ENCODE measurements at regions not wholly inside any gene's neighbourhood (a gene's known extent, or its start where the extent isn't known, plus 50 kb on each side); places are given as distances from the start of the nearest gene placed in this dataset.

DNA sequence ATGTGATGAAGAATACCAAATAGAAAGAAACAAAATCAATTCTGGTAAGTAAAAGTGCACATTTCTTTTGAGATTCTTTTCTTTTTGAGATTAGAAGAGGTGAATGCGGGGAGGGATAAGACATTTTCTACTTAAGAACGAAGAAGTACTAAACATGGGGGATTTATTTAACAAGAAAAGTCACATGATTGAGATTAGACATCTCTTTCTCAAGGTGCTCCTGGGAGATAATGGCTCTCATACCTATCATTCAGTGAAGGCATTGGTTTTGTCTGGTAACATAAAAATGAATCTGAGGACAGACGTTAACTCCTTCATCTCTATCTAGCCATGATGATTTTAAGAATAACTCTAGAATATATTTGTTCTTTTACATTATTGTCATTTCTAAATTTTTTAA is 147.9 kb upstream of the SAMSN1 start:
- H3K4me3 ChIP-seq (ENCODE audit: low read depth, low read length), result no peak overlapping the region
- no peak for DNase-seq (ENCODE audit: low read depth)
- TF ChIP-seq, protein P1, sequence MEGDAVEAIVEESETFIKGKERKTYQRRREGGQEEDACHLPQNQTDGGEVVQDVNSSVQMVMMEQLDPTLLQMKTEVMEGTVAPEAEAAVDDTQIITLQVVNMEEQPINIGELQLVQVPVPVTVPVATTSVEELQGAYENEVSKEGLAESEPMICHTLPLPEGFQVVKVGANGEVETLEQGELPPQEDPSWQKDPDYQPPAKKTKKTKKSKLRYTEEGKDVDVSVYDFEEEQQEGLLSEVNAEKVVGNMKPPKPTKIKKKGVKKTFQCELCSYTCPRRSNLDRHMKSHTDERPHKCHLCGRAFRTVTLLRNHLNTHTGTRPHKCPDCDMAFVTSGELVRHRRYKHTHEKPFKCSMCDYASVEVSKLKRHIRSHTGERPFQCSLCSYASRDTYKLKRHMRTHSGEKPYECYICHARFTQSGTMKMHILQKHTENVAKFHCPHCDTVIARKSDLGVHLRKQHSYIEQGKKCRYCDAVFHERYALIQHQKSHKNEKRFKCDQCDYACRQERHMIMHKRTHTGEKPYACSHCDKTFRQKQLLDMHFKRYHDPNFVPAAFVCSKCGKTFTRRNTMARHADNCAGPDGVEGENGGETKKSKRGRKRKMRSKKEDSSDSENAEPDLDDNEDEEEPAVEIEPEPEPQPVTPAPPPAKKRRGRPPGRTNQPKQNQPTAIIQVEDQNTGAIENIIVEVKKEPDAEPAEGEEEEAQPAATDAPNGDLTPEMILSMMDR (IDR thresholded peaks at IDR 0.05; ENCODE audit: low read depth, low read length, missing control alignments), result no peak

DNA sequence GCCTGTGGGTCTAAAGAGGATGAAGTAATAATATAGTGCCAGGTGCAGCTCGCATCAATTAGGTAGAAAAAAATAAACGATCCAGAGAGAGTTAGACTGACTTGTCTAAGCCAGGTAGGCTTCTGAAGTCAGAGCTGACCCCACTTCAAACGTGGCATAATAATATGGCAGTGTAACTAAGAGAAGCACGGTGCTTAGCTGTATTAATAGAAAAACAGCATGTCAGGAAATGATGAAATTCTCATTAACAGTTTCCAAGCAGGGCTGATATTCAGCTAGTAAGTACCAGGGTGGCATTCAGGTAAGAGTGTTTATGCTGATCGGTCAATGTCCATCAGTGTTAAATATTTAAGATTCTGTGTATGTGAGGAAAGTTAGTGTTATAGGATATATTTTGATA is 145.8 kb upstream of the SAMSN1 start:
- H3K4me3 ChIP-seq (ENCODE audit: low read depth, low read length), result no peak overlapping the region
- no peak for DNase-seq (ENCODE audit: low read depth)
- TF ChIP-seq, protein P1 (IDR thresholded peaks at IDR 0.05; ENCODE audit: low read depth, low read length, missing control alignments), result no peak

DNA sequence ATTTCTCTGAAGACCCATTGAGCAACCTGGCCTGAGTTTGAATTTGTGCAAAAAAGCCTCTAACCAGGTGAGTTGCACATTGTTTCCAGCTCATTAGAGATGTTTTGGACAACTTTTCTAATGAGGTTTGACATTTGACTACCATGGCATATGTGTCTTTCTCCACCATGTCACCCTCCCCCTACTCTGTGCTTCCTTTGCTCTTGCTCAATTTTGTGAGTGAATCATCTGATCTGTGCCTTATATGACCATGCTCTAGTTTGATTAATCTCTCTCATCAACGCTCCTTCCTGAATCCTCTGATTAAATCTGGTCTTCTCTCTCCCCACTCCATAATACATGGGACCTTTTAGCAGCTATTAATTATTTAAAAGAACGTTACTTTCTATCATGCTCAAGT is 144.8 kb upstream of the SAMSN1 start:
- no peak for DNase-seq (ENCODE audit: low read depth)
- TF ChIP-seq, protein P1 (IDR thresholded peaks at IDR 0.05; ENCODE audit: low read depth, low read length, missing control alignments), result no peak
- no peak overlapping the region for H3K4me3 ChIP-seq (ENCODE audit: low read depth, low read length)

DNA sequence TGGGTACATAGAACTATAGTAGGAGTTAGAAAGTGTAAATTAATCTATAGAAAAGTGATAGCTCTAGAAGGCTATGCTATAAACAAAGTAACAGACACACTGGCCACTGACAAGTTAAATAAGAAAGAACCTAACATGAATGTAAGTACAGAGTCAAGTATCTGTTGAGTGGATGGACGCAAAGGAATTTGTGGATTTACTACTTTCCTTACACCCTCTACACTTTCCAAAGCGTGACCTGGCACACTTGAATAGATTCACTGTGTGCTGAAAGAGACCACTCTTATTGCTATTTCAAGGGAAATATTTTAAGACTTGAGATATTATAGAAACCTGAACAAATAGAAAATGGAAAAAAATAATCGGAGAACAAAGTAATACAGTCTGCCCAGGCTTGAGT is 142.8 kb upstream of the SAMSN1 start:
- H3K4me3 ChIP-seq (ENCODE audit: low read depth, low read length), result no peak overlapping the region
- TF ChIP-seq, protein P1 (IDR thresholded peaks at IDR 0.05; ENCODE audit: low read depth, low read length, missing control alignments), result no peak
- no peak for DNase-seq (ENCODE audit: low read depth)

DNA sequence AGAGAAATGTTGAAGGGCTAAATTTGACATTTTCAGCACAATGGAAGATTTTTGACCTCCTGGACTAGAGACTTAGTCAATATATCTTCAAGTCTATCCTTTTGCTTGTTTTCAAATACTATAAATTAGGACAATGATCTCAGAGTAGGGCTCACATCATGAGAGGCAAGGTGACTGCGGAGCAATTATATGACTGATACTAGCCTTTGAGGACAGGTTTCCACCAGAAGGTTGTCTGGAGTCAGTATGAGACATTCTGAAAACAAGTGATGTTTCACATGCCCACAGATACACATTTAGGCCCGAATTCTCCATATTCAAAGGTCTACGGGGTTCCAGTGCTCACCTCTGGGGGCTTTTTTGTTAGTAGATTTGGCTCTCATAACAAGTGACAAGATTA is 142.3 kb upstream of the SAMSN1 start:
- no peak for DNase-seq (ENCODE audit: low read depth)
- TF ChIP-seq, protein P1 (IDR thresholded peaks at IDR 0.05; ENCODE audit: low read depth, low read length, missing control alignments), result peak; percentile 12

DNA sequence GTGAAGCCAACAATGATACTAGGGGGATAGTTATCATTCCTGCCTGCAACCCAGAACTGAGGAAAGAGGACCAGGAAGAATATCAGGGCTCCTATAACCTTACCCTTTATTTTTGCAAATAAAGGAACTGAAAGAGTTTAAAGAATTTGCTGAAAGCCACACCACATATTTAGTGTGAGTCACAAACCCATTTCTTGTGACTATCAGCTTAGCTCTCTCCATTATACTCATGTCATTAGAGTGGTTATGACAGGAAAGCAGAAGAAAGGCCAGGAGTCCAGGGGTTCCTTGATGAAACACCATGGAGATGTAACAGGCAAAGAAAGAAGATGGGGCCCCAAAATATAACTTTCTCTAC is 141.1 kb upstream of the SAMSN1 start:
- H3K4me3 ChIP-seq (ENCODE audit: low read depth, low read length), result no peak overlapping the region
- TF ChIP-seq, protein P1 (IDR thresholded peaks at IDR 0.05; ENCODE audit: low read depth, low read length, missing control alignments), result no peak
- DNase-seq (ENCODE audit: low read depth), result peak; percentile 71

More for the DNA sequence above, 142.3 kb upstream of the SAMSN1 start:
- H3K4me3 ChIP-seq (ENCODE audit: low read depth, low read length), result no peak overlapping the region

DNA sequence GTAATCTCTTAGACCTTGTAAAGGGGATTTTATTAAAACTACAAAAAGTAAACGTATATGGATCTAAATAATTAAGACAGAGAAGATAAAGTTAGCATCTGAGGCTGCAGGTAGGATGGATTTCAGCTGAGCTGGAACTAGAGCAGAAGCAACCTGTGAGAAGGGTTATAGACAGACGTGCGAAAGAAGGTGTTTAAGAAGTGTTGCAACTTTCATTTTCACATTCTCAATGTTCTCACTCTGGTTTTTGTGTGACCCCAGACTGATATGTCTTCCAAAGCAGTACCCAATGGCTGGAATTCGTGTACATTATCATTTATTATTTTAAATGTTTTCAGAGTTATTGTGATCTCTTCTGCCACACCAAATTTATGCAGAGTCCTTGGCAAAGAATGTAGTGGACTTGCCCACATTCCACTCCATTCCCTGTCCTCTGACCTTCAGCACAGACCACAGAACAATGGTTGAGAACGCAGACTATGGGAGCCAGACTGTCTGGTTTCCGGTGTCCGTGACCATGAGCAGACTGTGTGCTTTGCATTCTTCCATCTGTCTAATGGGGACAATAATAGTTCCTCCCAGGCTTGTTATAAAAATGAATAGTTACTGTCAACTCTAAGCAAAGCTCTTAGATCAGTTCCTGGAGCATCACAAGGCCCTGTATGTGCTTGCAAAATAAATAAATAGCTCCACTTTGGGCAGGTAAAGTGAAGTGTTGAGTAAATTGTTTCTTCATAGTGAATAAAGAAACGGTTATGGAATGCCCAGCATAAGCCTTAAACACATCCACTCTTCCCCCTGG is 140.6 kb upstream of the SAMSN1 start:
- H3K4me3 ChIP-seq (ENCODE audit: low read depth, low read length), result no peak overlapping the region
- DNase-seq (ENCODE audit: low read depth), result peak; percentile 74
- TF ChIP-seq, protein P1 (IDR thresholded peaks at IDR 0.05; ENCODE audit: low read depth, low read length, missing control alignments), result no peak
